Neutrophil (primary cell): ENCODE measurements at regions not wholly inside any gene's neighbourhood (a gene's known extent, or its start where the extent isn't known, plus 50 kb on each side); places are given as distances from the start of the nearest gene placed in this dataset.

Experiments used
- H3K27ac ChIP-seq: fragments of 200-600 bp; sonication (generic); 2 replicates; pipeline ENCODE4 v1.5.1; 2016; ENCODE audit warnings: mild to moderate bottlenecking, moderate library complexity
- H3K27me3 ChIP-seq: fragments of 200-600 bp; sonication (generic); 2 replicates; pipeline ENCODE4 v1.6.0; 2016; ENCODE audit warnings: mild to moderate bottlenecking
- H3K36me3 ChIP-seq: fragments of 200-600 bp; sonication (generic); 2 replicates; pipeline ENCODE4 v1.5.1; 2017
- H3K4me1 ChIP-seq, 2 experiments: fragments of 200-600 bp in 1 of 2; sonication (generic) in 1 of 2; 1 replicate in 1 of 2; 2 replicates in 1 of 2; pipeline versions ENCODE4 v1.5.1 to v1.6.1; 2013 to 2016; ENCODE audit warnings: low read depth in 1 of 2, low read length in 1 of 2, mild to moderate bottlenecking in 1 of 2, moderate library complexity in 1 of 2; ENCODE audit not compliant: control insufficient read depth in 1 of 2, insufficient read depth in 1 of 2
- H3K4me3 ChIP-seq, 2 experiments: fragments of 200-600 bp in 1 of 2; sonication (generic) in 1 of 2; 1 replicate in 1 of 2; 2 replicates in 1 of 2; pipeline ENCODE4 v1.5.1; 2013 to 2016; ENCODE audit warnings: low read depth in 1 of 2, low read length in 1 of 2, mild to moderate bottlenecking in 1 of 2, moderate library complexity in 1 of 2
- H3K9me3 ChIP-seq: fragments of 200-600 bp; sonication (generic); 2 replicates; pipeline ENCODE4 v1.5.1; 2016
- CTCF ChIP-seq: fragments of 200-600 bp; sonication (generic); IDR thresholded peaks from 2 replicates; pipeline ENCODE4 v1.5.1; 2016; ENCODE audit warnings: antibody characterized with exemption

- peak; percentile 51 for TF ChIP-seq CTCF
- Histone ChIP-seq H3K4me1 (peaks cover 45 to 59% of the 10 kb centered on the region in 2 experiments), H3K27ac (peak overlapping the region; percentile 94), H3K36me3 (no peaks in the 10 kb centered on the region), H3K9me3 (no peaks in the 10 kb centered on the region), H3K27me3 (no peaks in the 10 kb centered on the region), H3K4me3 (peak overlapping the region; percentile 60 to 62)
Observed at GRCh38 chr6:37102299-37103168, 67.4 kb upstream of the PIM1 start.

- no peak for TF ChIP-seq CTCF
- peaks cover 45 to 59% of the 10 kb centered on the region in 2 experiments for H3K4me1 ChIP-seq
- H3K27me3 ChIP-seq: no peaks in the 10 kb centered on the region
- H3K36me3 ChIP-seq: no peaks in the 10 kb centered on the region
- H3K4me3 ChIP-seq: peak overlapping the region; percentile 60 to 62
- no peaks in the 10 kb centered on the region for H3K9me3 ChIP-seq
- peak overlapping the region; percentile 94 for H3K27ac ChIP-seq
Observed at GRCh38 chr6:37103169-37104039, 66.5 kb upstream of the PIM1 start.

- Histone ChIP-seq H3K4me1 (peaks cover 36 to 48% of the 10 kb centered on the region in 2 experiments), H3K36me3 (no peaks in the 10 kb centered on the region), H3K27ac (peak overlapping the region; percentile 94), H3K9me3 (no peaks in the 10 kb centered on the region), H3K4me3 (no peak overlapping the region), H3K27me3 (no peaks in the 10 kb centered on the region)
- no peak for TF ChIP-seq CTCF
Observed at GRCh38 chr6:37104824-37105147, 65.2 kb upstream of the PIM1 start.

GRCh38 chr6:37105148-37106050, 64.6 kb upstream of the PIM1 start:
- Histone ChIP-seq H3K4me3 (no peak overlapping the region), H3K4me1 (peaks cover 32 to 43% of the 10 kb centered on the region in 2 experiments), H3K27me3 (no peaks in the 10 kb centered on the region), H3K36me3 (no peaks in the 10 kb centered on the region), H3K27ac (peak overlapping the region; percentile 94), H3K9me3 (no peaks in the 10 kb centered on the region)
- no peak for TF ChIP-seq CTCF

- no peaks in the 10 kb centered on the region for H3K36me3 ChIP-seq
- H3K4me3 ChIP-seq: no peak overlapping the region
- H3K4me1 ChIP-seq: peaks cover 32 to 43% of the 10 kb centered on the region in 2 experiments
- no peak for TF ChIP-seq CTCF
- H3K27me3 ChIP-seq: no peaks in the 10 kb centered on the region
- no peak overlapping the region for H3K27ac ChIP-seq
- H3K9me3 ChIP-seq: no peaks in the 10 kb centered on the region
Observed at GRCh38 chr6:37106051-37106363, 63.9 kb upstream of the PIM1 start.
